HG02763 (cell line): ENCODE measurements at regions not wholly inside any gene's neighbourhood (a gene's known extent, or its start where the extent isn't known, plus 50 kb on each side); places are given as distances from the start of the nearest gene placed in this dataset.

Source experiments
- ATAC-seq: cut with Tn5 transposase; IDR thresholded peaks from one replicate; pipeline ENCODE4 v1.9.1; 2021; ENCODE audit warnings: mild to moderate bottlenecking, moderate library complexity; ENCODE audit not compliant: unreplicated experiment

- no peak for ATAC-seq
Observed at GRCh38 chr15:93683651-93684050, 547.7 kb upstream of the MCTP2 start.

GRCh38 chr15:93671387-93671943 is 559.9 kb upstream of the MCTP2 start:
- ATAC-seq, result no peak

- ATAC-seq, result no peak
Observed at GRCh38 chr15:93670931-93671330, 560.4 kb upstream of the MCTP2 start.

- no peak for ATAC-seq
Observed at GRCh38 chr15:93664213-93664956, 567.0 kb upstream of the MCTP2 start.

GRCh38 chr15:93662162-93662885 is 569.0 kb upstream of the MCTP2 start:
- no peak for ATAC-seq

DNA sequence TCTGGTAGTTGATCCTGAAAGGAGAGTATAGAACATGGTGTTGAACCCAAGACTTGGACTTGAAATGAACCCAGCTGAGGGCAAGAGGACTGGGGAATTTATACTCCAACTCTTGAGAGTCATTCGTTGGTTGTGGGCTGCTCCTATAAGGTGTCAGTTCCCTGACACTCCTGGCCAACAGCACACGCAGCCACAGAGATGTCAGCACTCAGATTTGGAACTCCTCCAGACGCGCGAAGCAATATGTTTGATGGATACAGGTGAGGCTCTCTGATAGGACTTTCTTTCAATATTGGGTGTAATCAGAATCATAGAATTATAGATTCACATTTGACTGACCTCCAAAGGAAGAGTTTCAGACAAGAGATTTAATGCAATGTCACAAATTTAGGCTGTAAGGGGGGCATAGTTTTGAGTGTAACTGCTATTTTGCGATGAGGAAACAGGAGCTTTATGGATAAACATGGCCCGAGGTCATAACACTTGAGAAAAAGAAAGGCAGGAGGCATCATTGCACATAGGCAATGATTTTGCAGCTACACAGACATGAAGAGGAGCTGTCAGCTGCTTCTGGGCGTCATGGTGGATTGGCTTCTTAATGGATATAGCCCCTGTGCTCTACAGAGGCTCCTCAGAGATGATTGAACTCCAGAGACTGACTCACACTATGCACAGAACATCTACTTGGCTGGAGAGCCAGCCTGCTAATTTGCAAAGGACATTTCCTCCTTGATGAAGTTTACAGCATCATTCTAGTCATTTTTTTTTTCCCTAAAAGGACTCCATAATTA is 569.2 kb upstream of the RGMA start:
- no peak for ATAC-seq

DNA sequence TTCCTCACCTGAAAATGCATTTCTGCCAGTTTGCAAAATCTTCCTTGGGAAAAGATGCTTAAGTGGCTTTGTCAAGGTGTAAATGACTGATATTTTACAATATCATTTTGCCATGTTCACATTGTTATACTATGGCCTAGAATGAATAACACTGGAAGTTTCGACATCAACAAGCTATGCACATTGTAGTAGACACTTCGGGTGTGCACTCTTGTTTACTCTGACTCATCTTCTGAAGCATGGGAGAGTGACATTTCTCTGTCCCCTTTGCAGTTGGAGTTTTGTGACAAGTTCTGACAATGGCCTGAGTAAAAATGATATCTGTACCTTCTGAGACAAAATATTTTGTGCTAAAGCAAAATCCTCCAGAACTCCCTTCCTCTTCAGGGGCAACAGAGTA is 567.0 kb upstream of the RGMA start:
- no peak for ATAC-seq

DNA sequence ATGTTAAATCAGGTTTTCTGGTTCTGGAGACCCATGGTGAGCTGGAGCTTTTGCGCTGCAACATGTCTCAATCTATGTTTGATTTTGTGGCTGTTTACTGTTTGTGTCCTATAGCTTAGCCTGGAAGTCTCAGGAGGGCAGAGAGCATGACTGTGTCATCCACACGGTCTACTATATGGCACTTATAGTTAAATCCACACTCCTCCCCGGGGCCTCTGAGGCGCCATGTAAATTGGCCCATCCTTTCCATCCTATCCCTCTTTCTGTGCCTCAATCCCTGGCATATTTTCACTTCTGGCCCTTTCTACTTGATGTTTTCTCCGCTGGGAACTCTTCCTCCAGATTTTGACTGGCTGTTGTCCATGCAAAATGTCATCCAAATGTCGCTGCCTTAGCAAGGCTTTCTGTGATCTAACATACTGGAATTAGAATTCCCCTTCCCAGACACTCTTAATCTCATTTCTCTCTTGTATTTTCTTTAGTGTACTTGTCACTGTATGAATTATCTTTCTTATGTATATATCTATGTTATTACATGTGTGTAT is 560.8 kb upstream of the RGMA start:
- ATAC-seq, result no peak

GRCh38 chr15:93646193-93646592 is 557.2 kb upstream of the RGMA start:
- no peak for ATAC-seq

DNA sequence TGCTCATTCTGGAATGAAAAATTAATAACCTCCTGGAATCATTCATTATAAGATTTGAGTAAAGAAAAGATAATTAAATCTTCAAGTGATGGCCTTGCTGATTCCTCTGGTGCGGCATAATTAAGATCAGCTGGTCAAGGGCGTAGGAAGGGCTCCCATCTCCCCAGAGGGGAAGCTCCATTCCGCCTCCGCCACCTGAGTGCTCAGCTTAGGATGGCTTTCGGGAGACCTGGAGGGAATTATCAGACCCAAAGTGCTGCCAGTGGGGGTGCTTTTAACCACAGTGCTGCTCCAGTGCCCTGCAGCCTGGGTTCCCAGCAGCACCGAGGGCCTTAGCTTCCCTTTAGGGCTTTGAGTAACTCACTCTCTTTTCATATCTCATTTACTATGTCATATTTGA is 556.6 kb upstream of the RGMA start:
- ATAC-seq, result no peak

DNA sequence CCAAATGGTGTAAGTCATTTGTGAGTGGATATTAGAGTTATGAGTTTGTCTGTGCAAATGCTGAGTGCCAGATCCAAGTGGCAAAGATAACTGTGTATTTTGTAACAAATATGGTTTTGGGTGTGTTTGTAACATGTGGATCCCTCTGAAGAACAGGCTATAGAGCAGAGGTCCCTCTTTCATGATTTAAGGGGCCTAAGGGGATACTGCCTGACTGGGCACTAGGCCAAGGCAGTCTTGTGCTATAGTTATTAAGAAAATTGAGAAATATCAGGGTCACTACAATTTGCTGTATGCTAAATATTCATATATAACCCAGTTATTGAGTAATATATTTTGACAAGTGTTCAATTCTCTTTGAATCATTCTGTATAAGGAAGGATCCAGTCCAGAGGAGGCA is 555.6 kb upstream of the RGMA start:
- ATAC-seq, result no peak

GRCh38 chr15:93640411-93640962 is 551.5 kb upstream of the RGMA start:
- ATAC-seq, result no peak

DNA sequence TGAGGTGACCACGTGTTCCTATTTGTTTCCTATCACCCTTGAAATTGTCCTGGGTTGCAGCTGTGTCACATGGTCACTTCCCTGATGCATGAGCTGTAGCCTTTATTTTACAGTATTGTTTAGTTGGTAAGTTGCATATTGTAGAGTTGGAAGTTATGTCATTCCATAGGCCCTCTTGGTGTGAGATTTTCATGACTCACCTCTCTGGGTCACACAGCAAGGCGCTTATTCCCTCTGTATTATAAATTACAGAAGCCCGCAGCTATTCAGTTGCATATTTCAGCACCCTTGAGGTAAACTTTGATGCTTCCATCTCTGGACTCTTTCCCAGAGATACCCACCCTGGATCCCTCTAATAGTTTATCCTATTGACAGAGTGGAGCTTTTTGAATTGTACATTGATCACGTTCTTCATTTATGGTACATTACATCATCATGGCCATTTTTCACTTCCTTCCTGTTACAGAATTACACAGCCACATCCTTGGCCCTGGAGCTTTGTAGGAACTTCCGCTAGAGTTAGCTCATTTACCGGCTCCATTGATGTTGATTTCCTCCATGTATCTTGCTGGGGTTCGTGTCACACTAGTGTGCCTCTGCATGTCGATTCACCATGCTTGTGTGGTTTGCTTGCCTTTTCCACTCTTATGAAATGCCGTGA is 543.1 kb upstream of the RGMA start:
- no peak for ATAC-seq

GRCh38 chr15:93619597-93619996 is 530.6 kb upstream of the RGMA start:
- ATAC-seq, result no peak

DNA sequence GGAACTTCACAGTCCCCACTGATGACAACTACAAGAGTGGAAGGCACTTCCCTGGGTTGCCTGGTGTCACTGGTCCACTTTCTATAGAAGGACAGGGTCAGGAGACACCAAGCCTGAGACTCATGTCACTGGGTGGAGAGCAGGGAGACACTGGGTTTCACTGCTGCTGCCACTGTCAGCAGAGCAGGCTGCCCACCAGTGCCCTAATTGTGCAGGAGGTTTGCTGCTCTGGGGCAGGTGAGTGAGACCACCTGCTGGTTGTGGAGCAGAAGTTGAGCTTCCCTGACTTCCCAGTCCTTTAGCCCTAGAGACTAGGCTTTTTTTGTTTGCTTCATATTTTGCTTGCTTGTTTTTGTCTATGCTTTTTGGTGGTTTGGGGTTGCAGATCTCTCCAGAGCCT is 528.4 kb upstream of the RGMA start:
- no peak for ATAC-seq

DNA sequence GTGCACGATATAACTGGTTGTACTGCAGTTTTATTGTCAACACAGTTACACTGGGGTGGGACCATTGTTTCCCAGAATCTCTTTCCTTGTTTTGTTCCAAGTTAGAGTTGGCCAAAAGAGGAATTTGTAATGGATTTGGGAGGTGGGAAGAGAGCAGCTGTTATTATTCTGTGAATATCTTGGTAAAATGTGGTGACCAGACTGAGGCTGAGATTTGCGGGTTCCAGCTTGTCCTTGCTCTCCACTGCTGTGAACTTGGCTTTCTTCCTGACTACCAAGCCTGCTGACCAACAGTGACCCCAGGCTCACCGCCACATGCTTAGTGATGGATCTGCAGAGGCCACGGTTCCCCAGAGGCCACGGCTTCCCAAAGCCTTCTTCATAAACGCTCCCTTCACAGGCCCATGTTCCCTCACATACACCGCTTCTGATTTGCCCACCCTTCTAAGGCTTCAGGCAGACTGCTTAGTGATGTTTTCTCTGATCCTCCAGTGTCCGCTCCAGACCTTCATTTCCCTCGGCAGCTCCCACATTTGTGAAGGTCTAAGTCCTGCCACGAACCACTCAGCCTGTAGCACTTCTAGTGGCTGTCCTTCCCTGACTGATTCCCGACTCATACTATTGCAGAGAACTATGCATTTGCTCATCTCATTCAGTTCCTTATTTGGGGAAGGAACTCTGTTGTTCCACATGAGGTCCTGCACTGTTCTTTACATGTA is 525.5 kb upstream of the RGMA start:
- no peak for ATAC-seq

DNA sequence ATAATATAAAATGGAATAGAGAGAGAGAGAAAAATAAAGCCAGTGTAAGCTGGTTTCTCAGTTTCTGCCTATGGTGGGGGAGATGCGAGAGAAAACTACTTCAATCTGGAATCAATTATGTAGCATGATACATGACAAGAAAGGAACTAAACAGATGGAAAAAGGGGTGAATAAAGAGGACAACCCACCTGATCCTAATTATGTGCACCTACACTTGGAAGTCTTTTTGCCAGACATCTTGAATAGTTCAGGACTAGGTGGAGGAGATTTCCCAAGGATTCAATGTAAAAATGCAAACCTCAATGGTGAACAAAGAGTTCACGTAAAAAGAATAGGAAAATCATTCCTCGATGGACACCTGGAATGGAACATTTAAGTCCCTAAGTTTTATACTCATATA is 524.4 kb upstream of the RGMA start:
- no peak for ATAC-seq

GRCh38 chr15:93612953-93613352 is 523.9 kb upstream of the RGMA start:
- no peak for ATAC-seq

DNA sequence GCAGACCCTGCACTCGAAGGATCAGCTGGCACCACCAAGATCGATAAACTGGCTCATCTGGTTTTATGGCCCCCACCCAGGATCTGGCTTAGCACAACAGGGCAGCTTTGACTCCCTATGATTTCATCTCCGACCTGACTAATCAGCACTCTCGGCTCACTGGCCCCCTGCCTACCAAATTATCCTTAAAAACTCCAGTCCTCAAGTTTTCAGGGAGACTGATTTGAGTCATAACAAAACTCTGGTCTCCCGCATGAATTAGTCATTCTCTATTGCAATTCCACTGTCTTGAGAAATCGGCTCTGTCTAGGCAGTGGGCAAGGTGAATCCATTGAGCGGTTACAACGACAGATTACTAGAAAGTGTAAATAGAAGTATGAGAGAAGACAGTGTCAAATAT is 521.9 kb upstream of the RGMA start:
- ATAC-seq, result no peak

DNA sequence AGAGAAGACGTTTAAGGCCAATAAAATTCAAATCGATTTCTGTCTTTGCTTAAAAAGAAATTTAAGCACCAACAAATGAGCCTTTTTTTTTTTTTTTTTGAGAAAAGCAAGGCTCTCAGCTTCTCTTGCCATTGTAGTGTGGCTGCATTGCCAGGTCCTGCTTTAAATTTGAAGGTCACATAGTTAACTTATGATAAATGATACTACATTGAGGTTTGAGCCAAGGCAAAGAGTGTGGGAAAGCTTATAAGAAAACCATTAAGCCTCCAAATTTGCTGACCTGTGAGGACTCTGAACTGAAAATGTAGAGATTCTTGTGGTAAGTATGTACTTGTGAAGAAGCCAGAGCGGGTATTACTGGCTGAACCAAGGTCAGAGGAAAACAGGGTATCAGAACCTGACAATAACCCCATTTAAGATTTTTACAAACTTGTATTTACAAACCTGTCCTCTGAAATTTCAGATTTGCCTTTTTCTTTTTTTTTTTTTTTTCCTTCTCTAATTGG is 519.7 kb upstream of the RGMA start:
- ATAC-seq, result no peak
